ENCODE measurements at regions not wholly inside any gene's neighbourhood (a gene's known extent, or its start where the extent isn't known, plus 50 kb on each side); places are given as distances from the start of the nearest gene placed in this dataset.

GRCh38 chr6:99014061-99014460, 66.3 kb upstream of the FBXL4 start:
- H3K27me3 ChIP-seq (ENCODE audit: control insufficient read depth in 2 of 2, insufficient read depth in 2 of 2, low read length in 2 of 2): no peaks in the 10 kb centered on the region
- H3K9ac ChIP-seq (ENCODE audit: insufficient read depth in 1 of 2, low read depth in 2 of 2, low read length in 2 of 2): no peak overlapping the region
- intact Hi-C loops (cut with micrococcal nuclease) (no loop called here), in situ Hi-C loops (cut with MboI) (no loop called here)
- no peak overlapping the region for H3K27ac ChIP-seq (ENCODE audit: extremely low read depth, low read depth, low read length)
- no peak overlapping the region for H3K4me2 ChIP-seq (ENCODE audit: insufficient read depth, low read length)
- no peaks in the 10 kb centered on the region for H3K9me3 ChIP-seq (replicated peaks; ENCODE audit: control insufficient read depth, insufficient read depth, low read depth, low read length)
- no peak for FAIRE-seq
- H3K4me1 ChIP-seq (replicated peaks in 1 of 2; ENCODE audit: control insufficient read depth in 2 of 2, insufficient read depth in 2 of 2, low read length in 2 of 2): no peaks in the 10 kb centered on the region; a peak in 1 of 5 replicates
- TF ChIP-seq MAFF (IDR thresholded peaks at IDR 0.05; ENCODE audit: low read length) (no peak), E2F6 (IDR thresholded peaks at IDR 0.05; ENCODE audit: borderline replicate concordance in 1 of 2, extremely low read depth in 1 of 2, insufficient read depth in 1 of 2, insufficient read length in 1 of 2, low read depth in 1 of 2, low read length in 1 of 2, poor library complexity in 1 of 2, severe bottlenecking in 1 of 2) (no peak), SIX5 (IDR thresholded peaks at IDR 0.05; ENCODE audit: borderline replicate concordance in 1 of 2, insufficient read depth in 1 of 2, low read depth in 1 of 2, low read length in 2 of 2) (no peak), ETV5 (CRISPR knock-in tag; IDR thresholded peaks at IDR 0.05; ENCODE audit: low read depth) (no peak), NR3C1 (CRISPR knock-in tag; IDR thresholded peaks at IDR 0.05) (no peak), ZC3H11A (IDR thresholded peaks at IDR 0.05; ENCODE audit: low read depth, low read length) (no peak), ZNF436 (CRISPR knock-in tag; IDR thresholded peaks at IDR 0.05) (no peak), KLF6 (CRISPR knock-in tag; IDR thresholded peaks at IDR 0.05; ENCODE audit: borderline replicate concordance) (no peak), BDP1 (IDR thresholded peaks at IDR 0.05; ENCODE audit: insufficient read depth, insufficient read length) (no peak), RBM15 (IDR thresholded peaks at IDR 0.05; ENCODE audit: insufficient read depth, low read length) (no peak), PBX2 (CRISPR knock-in tag; IDR thresholded peaks at IDR 0.05; ENCODE audit: low read depth) (no peak), PBX2 (tag; conservative IDR thresholded peaks at IDR 0.05; ENCODE audit: low read depth) (no peak), SMAD3 (CRISPR knock-in tag; conservative IDR thresholded peaks at IDR 0.05) (no peak), RBBP5 (IDR thresholded peaks at IDR 0.05; ENCODE audit: borderline replicate concordance, insufficient read depth, low read length, poor library complexity, severe bottlenecking) (no peak), DDX20 (tag; IDR thresholded peaks at IDR 0.05; ENCODE audit: low read depth) (no peak), ZNF143 (CRISPR knock-in tag; IDR thresholded peaks at IDR 0.05) (no peak), EHMT2 (IDR thresholded peaks at IDR 0.05) (no peak), ETS2 (tag; IDR thresholded peaks at IDR 0.05; ENCODE audit: borderline replicate concordance, poor library complexity, severe bottlenecking) (no peak), TBP (optimal IDR thresholded peaks at IDR 0.05; ENCODE audit: low read depth, low read length) (no peak)
- ATAC-seq: no peak
- no peak for DNase-seq (ENCODE audit: extremely low read depth in 1 of 4, low spot score in 3 of 4)
- BruUV-seq (replicated peaks): no TSS peak
- H2AFZ ChIP-seq (ENCODE audit: low read depth, low read length): no peak overlapping the region
- H3K4me3 ChIP-seq: no peak overlapping the region
- ChIA-PET POLR2A (no interaction called here), CTCF (ENCODE audit: low intra/inter-chr PET ratio) (no interaction called here)
- WGBS (ENCODE audit: insufficient coverage, low coverage, missing lambda C conversion rate): 0% methylated on average over 1 of the region's 1 CpG
- no peaks in the 10 kb centered on the region for H3K79me2 ChIP-seq (ENCODE audit: control insufficient read depth, insufficient read depth, low read length)
- H4K20me1 ChIP-seq (replicated peaks; ENCODE audit: control insufficient read depth, insufficient read depth, low read length): no peaks in the 10 kb centered on the region
- H3K36me3 ChIP-seq (ENCODE audit: control insufficient read depth, insufficient read depth, low read length): no peaks in the 10 kb centered on the region
- no peaks in the 10 kb centered on the region for H3K9me1 ChIP-seq (ENCODE audit: control insufficient read depth, insufficient read depth, low read length)

Measured in K562 (cell line).